ENCODE measurements at regions not wholly inside any gene's neighbourhood (a gene's known extent, or its start where the extent isn't known, plus 50 kb on each side); places are given as distances from the start of the nearest gene placed in this dataset.

DNA sequence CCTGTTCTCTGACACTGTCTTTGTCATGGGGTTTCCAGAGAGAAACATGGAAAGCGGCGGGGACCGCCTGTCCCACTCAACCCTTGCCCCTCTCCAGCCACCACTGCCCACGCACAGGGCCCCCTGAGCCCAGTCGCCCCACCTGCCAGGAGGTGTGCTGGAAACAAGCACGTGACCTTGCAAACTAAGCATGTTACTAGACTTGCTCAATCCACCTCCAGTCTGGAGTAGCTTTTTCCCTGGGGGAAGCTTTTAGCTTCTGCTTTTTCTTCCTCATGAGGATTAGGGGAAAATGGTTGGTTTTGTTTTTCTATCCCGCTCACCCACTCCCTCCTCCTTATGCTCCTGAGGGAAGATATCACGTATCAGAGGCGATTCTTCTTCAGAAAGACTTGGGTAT lies 105.7 kb downstream of the PLEKHG1 start:
- H3K36me3 Mint-ChIP-seq (ENCODE audit: low read depth, unreplicated experiment), result no peaks in the 10 kb centered on the region
- H3K4me3 ChIP-seq (ENCODE audit: insufficient read depth, low read depth, low read length), result no peak overlapping the region
- peaks cover 5% of the 10 kb centered on the region for H3K4me1 Mint-ChIP-seq (ENCODE audit: low read depth, unreplicated experiment)
- TF ChIP-seq EZH2 (IDR thresholded peaks at IDR 0.05; ENCODE audit: insufficient read depth, low read length) (no peak), CTCF (IDR thresholded peaks at IDR 0.05; ENCODE audit: insufficient read depth, low read depth, low read length) (no peak)
- DNase-seq (ENCODE audit: low read depth) (no peak), FAIRE-seq (no peak)
- no peaks in the 10 kb centered on the region for H3K4me1 ChIP-seq (ENCODE audit: insufficient read depth, low read length)
- H3K9ac ChIP-seq (ENCODE audit: low read length), result no peak overlapping the region
- H3K9me3 Mint-ChIP-seq (ENCODE audit: unreplicated experiment), result no peaks in the 10 kb centered on the region
- H4K20me1 ChIP-seq (ENCODE audit: insufficient read depth, low read length), result no peaks in the 10 kb centered on the region
- H3K27me3 ChIP-seq (ENCODE audit: insufficient read depth, low read length), result no peaks in the 10 kb centered on the region
- no peaks in the 10 kb centered on the region for H3K79me2 ChIP-seq (ENCODE audit: insufficient read depth, low read length)
- no peak overlapping the region for H3K4me3 Mint-ChIP-seq (ENCODE audit: unreplicated experiment)
- no peaks in the 10 kb centered on the region for H3K9me3 ChIP-seq (ENCODE audit: insufficient read depth, low read depth, low read length)
- no peaks in the 10 kb centered on the region for H3K27me3 Mint-ChIP-seq (ENCODE audit: low read depth, unreplicated experiment)
- no peak overlapping the region for H3K27ac ChIP-seq (ENCODE audit: low read depth, low read length)
- no peak overlapping the region for H3K4me2 ChIP-seq (ENCODE audit: low read length)
- no peak overlapping the region for H3K27ac Mint-ChIP-seq (ENCODE audit: unreplicated experiment)
- no peaks in the 10 kb centered on the region for H3K36me3 ChIP-seq (ENCODE audit: insufficient read depth, low read length)
- H2AFZ ChIP-seq (ENCODE audit: low read depth, low read length), result no peak overlapping the region

- H3K4me1 Mint-ChIP-seq (ENCODE audit: low read depth, unreplicated experiment), result peaks cover 13% of the 10 kb centered on the region
- peaks cover 2% of the 10 kb centered on the region for H3K4me1 ChIP-seq (ENCODE audit: insufficient read depth, low read length)
- no peak overlapping the region for H3K4me3 ChIP-seq (ENCODE audit: insufficient read depth, low read depth, low read length)
- no peaks in the 10 kb centered on the region for H3K36me3 ChIP-seq (ENCODE audit: insufficient read depth, low read length)
- FAIRE-seq (no peak), DNase-seq (ENCODE audit: low read depth) (no peak)
- no peak overlapping the region for H3K27ac ChIP-seq (ENCODE audit: low read depth, low read length)
- no peaks in the 10 kb centered on the region for H3K36me3 Mint-ChIP-seq (ENCODE audit: low read depth, unreplicated experiment)
- H3K4me2 ChIP-seq (ENCODE audit: low read length), result no peak overlapping the region
- H3K9me3 Mint-ChIP-seq (ENCODE audit: unreplicated experiment), result no peaks in the 10 kb centered on the region
- H2AFZ ChIP-seq (ENCODE audit: low read depth, low read length), result no peak overlapping the region
- no peak overlapping the region for H3K4me3 Mint-ChIP-seq (ENCODE audit: unreplicated experiment)
- H4K20me1 ChIP-seq (ENCODE audit: insufficient read depth, low read length), result no peaks in the 10 kb centered on the region
- H3K27me3 ChIP-seq (ENCODE audit: insufficient read depth, low read length), result no peaks in the 10 kb centered on the region
- no peak overlapping the region for H3K9ac ChIP-seq (ENCODE audit: low read length)
- TF ChIP-seq CTCF (IDR thresholded peaks at IDR 0.05; ENCODE audit: insufficient read depth, low read depth, low read length) (no peak), EZH2 (IDR thresholded peaks at IDR 0.05; ENCODE audit: insufficient read depth, low read length) (no peak)
- H3K27ac Mint-ChIP-seq (ENCODE audit: unreplicated experiment), result no peak overlapping the region
- no peaks in the 10 kb centered on the region for H3K9me3 ChIP-seq (ENCODE audit: insufficient read depth, low read depth, low read length)
- H3K79me2 ChIP-seq (ENCODE audit: insufficient read depth, low read length), result no peaks in the 10 kb centered on the region
- H3K27me3 Mint-ChIP-seq (ENCODE audit: low read depth, unreplicated experiment), result no peaks in the 10 kb centered on the region
Measured at GRCh38 chr6:150710236-150710635, 110.6 kb downstream of the PLEKHG1 start.

GRCh38 chr6:150711061-150711460 lies 111.4 kb downstream of the PLEKHG1 start:
- H2AFZ ChIP-seq (ENCODE audit: low read depth, low read length), result no peak overlapping the region
- no peaks in the 10 kb centered on the region for H3K36me3 ChIP-seq (ENCODE audit: insufficient read depth, low read length)
- H3K79me2 ChIP-seq (ENCODE audit: insufficient read depth, low read length), result no peaks in the 10 kb centered on the region
- no peaks in the 10 kb centered on the region for H3K9me3 ChIP-seq (ENCODE audit: insufficient read depth, low read depth, low read length)
- no peaks in the 10 kb centered on the region for H3K27me3 ChIP-seq (ENCODE audit: insufficient read depth, low read length)
- peaks cover 2% of the 10 kb centered on the region for H3K4me1 ChIP-seq (ENCODE audit: insufficient read depth, low read length)
- no peak overlapping the region for H3K9ac ChIP-seq (ENCODE audit: low read length)
- H3K4me3 Mint-ChIP-seq (ENCODE audit: unreplicated experiment), result no peak overlapping the region
- no peak for TF ChIP-seq EZH2 (IDR thresholded peaks at IDR 0.05; ENCODE audit: insufficient read depth, low read length)
- no peak for TF ChIP-seq CTCF (IDR thresholded peaks at IDR 0.05; ENCODE audit: insufficient read depth, low read depth, low read length)
- no peak for FAIRE-seq
- H3K36me3 Mint-ChIP-seq (ENCODE audit: low read depth, unreplicated experiment), result no peaks in the 10 kb centered on the region
- H3K27ac ChIP-seq (ENCODE audit: low read depth, low read length), result no peak overlapping the region
- H3K4me2 ChIP-seq (ENCODE audit: low read length), result no peak overlapping the region
- H3K4me1 Mint-ChIP-seq (ENCODE audit: low read depth, unreplicated experiment), result peaks cover 13% of the 10 kb centered on the region
- H3K9me3 Mint-ChIP-seq (ENCODE audit: unreplicated experiment), result no peaks in the 10 kb centered on the region
- no peaks in the 10 kb centered on the region for H4K20me1 ChIP-seq (ENCODE audit: insufficient read depth, low read length)
- DNase-seq (ENCODE audit: low read depth), result no peak
- no peak overlapping the region for H3K4me3 ChIP-seq (ENCODE audit: insufficient read depth, low read depth, low read length)
- no peak overlapping the region for H3K27ac Mint-ChIP-seq (ENCODE audit: unreplicated experiment)
- H3K27me3 Mint-ChIP-seq (ENCODE audit: low read depth, unreplicated experiment), result no peaks in the 10 kb centered on the region
